BE2C (cell line): ENCODE measurements at regions not wholly inside any gene's neighbourhood (a gene's known extent, or its start where the extent isn't known, plus 50 kb on each side); places are given as distances from the start of the nearest gene placed in this dataset.
"Not testable (repeated sequence)": the region's sequence is repeated elsewhere in the genome, so short reads cannot be mapped to it uniquely, and the experiment has no call there.

Experiments
- DNase-seq: peaks from one replicate; pipeline ENCODE4 v3.0.0-alpha.2; 2020
- H3K27me3 ChIP-seq: fragments of 250-450 bp; sonication (Bioruptor Pico); 2 replicates; pipeline ENCODE4 v1.5.1; 2020; ENCODE audit warnings: mild to moderate bottlenecking
- H3K36me3 ChIP-seq: fragments of 250-450 bp; sonication (Bioruptor Pico); 2 replicates; pipeline ENCODE4 v1.5.1; 2020; ENCODE audit warnings: mild to moderate bottlenecking
- H3K4me1 ChIP-seq: fragments of 250-450 bp; sonication (Bioruptor Pico); 2 replicates; pipeline ENCODE4 v1.5.1; 2020
- H3K4me3 ChIP-seq: 2 replicates; pipeline ENCODE4 v1.5.1; 2011; ENCODE audit warnings: low read depth, low read length
- H3K9me3 ChIP-seq: fragments of 250-450 bp; sonication (Bioruptor Pico); 2 replicates; pipeline ENCODE4 v1.5.1; 2020
- CTCF ChIP-seq: IDR thresholded peaks from 2 replicates; pipeline ENCODE4 v1.5.1; 2012; ENCODE audit warnings: mild to moderate bottlenecking, low read depth, low read length

GRCh38 chr13:61247149-61247936 lies 168.3 kb downstream of the PCDH20 start:
- no peak overlapping the region for H3K4me3 ChIP-seq
- H3K36me3 ChIP-seq: no peaks in the 10 kb centered on the region
- DNase-seq: no peak
- TF ChIP-seq CTCF: no peak
- no peaks in the 10 kb centered on the region for H3K9me3 ChIP-seq
- H3K27me3 ChIP-seq: no peaks in the 10 kb centered on the region
- H3K4me1 ChIP-seq: 0 out of 2 replicates have a peak, but pooled peaks cover under 1% of the 10 kb centered on the region

DNA sequence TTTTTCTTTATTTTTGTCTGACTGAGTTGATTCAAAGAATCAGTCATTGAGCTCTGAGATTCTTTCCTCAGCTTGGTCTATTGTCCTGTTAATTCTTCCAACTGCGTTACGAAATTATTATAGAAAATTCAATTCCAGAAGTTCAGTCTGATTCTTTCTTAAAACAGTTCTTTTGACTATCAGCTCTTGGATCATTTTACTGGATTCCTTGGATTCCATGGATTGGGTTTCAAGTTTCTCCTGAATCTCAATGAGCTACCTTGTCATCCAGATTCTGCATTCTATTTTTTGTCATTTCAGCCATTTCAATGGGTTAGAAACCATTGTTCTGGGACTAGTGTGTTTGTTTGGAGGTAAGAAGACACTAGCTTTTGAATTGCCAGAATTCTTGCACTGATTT lies 169.3 kb downstream of the PCDH20 start:
- H3K36me3 ChIP-seq: no peaks in the 10 kb centered on the region
- H3K4me3 ChIP-seq: no peak overlapping the region
- no peaks in the 10 kb centered on the region for H3K27me3 ChIP-seq
- no peak for TF ChIP-seq CTCF
- no peaks in the 10 kb centered on the region for H3K9me3 ChIP-seq
- 0 out of 2 replicates have a peak, but pooled peaks cover 2% of the 10 kb centered on the region for H3K4me1 ChIP-seq
- no peak for DNase-seq

DNA sequence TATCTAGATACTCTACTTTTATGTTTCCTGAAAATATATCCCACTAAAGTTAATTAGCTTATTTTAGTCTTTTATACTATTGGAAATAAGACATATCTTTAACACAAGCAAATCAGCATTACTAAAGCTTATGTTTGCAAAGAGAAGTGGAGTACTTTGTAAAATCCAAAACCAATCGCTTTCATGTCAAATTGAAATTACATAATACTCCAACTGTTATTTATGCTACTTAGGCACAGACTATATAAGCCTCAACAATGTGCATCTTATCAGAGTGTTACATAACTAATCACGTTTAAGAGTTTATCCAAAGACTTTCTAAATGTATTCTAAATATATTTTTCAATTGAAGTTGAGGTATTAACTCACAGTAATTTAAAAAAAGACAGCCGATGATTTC lies 200.0 kb downstream of the PCDH20 start:
- no peak for DNase-seq
- Histone ChIP-seq H3K9me3 (no peaks in the 10 kb centered on the region), H3K4me3 (no peak overlapping the region), H3K4me1 (no peaks in the 10 kb centered on the region), H3K36me3 (no peaks in the 10 kb centered on the region), H3K27me3 (no peaks in the 10 kb centered on the region)
- no peak for TF ChIP-seq CTCF

DNA sequence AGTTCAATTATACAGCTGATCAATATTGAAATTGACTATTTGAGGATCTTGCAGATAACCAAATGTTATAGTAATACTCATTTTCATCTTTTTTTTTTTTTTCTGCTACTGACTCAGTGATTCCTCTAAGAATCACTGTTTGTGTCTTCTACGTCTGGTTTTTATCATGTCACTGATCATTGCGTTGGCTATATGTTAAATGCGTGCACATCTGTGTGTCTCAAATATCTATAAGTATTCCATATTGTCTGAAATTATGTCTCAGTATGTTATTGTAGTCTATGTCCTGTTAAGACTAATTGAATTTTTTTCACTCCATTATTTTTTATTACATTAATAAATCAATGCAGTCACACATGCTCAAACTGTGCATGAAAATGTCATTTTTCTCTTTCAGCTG lies 200.5 kb downstream of the PCDH20 start:
- H3K9me3 ChIP-seq: no peaks in the 10 kb centered on the region

GRCh38 chr13:61214551-61214950 lies 201.1 kb downstream of the PCDH20 start:
- H3K9me3 ChIP-seq: no peaks in the 10 kb centered on the region

More for the DNA sequence above, 200.5 kb downstream of the PCDH20 start:
- DNase-seq: no peak
- no peaks in the 10 kb centered on the region for H3K27me3 ChIP-seq
- H3K4me3 ChIP-seq: no peak overlapping the region
- no peaks in the 10 kb centered on the region for H3K36me3 ChIP-seq
- H3K4me1 ChIP-seq: no peaks in the 10 kb centered on the region
- no peak for TF ChIP-seq CTCF

DNA sequence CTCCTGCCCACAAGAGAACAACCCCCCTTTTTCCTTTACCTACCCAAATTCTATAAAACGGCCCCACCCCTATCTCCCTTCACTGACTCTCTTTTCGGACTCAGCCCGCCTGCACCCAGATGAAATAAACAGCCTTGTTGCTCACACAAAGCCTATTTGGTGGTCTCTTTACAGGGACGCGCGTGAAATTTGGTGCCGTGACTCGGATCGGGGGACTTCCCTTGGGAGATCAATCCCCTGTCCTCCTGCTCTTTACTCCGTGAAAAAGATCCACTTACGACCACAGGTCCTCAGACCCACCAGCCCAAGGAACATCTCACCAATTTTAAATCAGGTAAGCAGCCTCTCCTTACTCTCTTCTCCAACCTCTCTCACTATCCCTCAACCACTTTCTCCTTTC lies 209.8 kb downstream of the PCDH20 start:
- H3K4me1 ChIP-seq, H3K4me3 ChIP-seq, DNase-seq, H3K9me3 ChIP-seq, H3K27me3 ChIP-seq, H3K36me3 ChIP-seq: not testable (repeated sequence)

More at GRCh38 chr13:61214551-61214950, 201.1 kb downstream of the PCDH20 start:
- no peaks in the 10 kb centered on the region for H3K36me3 ChIP-seq
- no peak for TF ChIP-seq CTCF
- no peak for DNase-seq
- no peaks in the 10 kb centered on the region for H3K4me1 ChIP-seq
- no peak overlapping the region for H3K4me3 ChIP-seq
- H3K27me3 ChIP-seq: no peaks in the 10 kb centered on the region

DNA sequence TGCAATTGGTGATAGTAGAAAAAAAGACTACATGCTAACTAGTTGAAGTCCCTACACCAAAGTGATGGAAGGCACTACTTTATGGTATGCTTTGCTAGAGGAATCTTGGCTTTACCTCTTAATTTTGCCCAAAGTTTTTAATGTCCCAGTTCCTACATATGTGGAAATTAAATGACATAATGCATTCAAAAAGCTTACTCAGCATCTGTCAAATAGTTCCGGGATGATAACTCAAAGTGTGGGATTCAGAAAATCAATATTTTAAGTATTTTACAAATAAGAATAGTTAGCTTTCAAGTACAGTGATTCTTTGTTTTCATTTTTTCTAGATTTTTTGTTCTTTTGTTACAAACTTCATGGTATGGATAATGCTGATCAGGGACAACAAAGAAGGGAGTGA lies 211.6 kb downstream of the PCDH20 start:
- no peaks in the 10 kb centered on the region for H3K36me3 ChIP-seq
- no peaks in the 10 kb centered on the region for H3K27me3 ChIP-seq
- no peaks in the 10 kb centered on the region for H3K9me3 ChIP-seq
- TF ChIP-seq CTCF: no peak
- no peak overlapping the region for H3K4me3 ChIP-seq
- H3K4me1 ChIP-seq: no peaks in the 10 kb centered on the region
- no peak for DNase-seq
